ENCODE measurements at regions not wholly inside any gene's neighbourhood (a gene's known extent, or its start where the extent isn't known, plus 50 kb on each side); places are given as distances from the start of the nearest gene placed in this dataset.

DNA sequence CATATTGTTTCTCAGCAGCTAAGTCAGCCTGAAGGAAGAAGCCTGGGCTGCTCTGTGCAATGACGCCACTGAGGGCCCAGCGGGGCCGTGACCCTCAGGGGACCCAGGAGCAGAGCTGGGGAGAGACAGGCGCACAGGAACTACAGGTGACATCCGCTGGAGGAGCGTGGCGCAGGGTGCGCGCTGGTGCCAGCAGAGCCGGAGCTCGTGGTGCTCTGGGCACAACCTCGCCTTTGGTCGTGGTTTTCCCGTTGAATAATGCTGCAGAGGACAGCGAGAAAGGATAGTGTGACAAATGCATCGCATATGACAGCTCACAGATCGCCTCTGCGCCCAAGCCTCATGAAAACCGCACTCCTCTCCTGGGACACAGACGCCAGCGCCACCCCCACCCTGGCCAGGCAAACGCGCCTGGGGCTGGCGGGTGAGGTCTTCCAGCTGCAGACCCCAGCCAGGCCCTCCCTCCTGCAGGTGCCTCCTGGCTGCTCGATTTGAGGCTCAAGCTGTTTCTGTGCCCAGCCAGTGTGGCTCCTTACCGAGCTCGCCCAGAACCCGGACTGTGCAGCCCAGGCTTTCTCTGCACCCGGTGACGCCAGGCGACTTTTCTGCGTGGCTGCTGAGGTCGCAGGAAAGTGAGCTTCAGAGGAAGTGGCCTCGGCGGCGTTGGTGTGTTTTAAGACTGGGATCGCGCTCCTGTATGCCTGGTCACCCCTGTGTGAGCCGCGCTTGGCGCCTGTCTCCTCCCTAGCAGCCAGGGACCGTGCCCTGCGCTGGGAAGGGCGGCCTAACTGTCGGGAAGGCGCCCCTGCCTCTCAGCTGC, 583.1 kb upstream of the HS6ST1 start:
- Histone ChIP-seq H3K9ac (replicated peaks; ENCODE audit: extremely low read depth, insufficient read depth, low read length) (no peak overlapping the region), H3K36me3 (ENCODE audit: control insufficient read depth in 2 of 2, extremely low read depth in 1 of 2, insufficient read depth in 2 of 2, low read length in 2 of 2) (no peaks in the 10 kb centered on the region), H3K4me2 (ENCODE audit: insufficient read depth, low read length) (no peak overlapping the region), H3K27ac (ENCODE audit: insufficient read depth, low read depth, low read length) (no peak overlapping the region), H4K20me1 (replicated peaks; ENCODE audit: control insufficient read depth, extremely low read depth, insufficient read depth, low read length) (no peaks in the 10 kb centered on the region), H3K4me1 (ENCODE audit: control insufficient read depth, extremely low read depth, insufficient read depth, low read length) (no peaks in the 10 kb centered on the region), H2AFZ (ENCODE audit: low read depth, low read length) (no peak overlapping the region), H3K79me2 (ENCODE audit: control insufficient read depth, insufficient read depth, low read length) (no peaks in the 10 kb centered on the region), H3K9me3 (replicated peaks; ENCODE audit: control insufficient read depth, insufficient read depth, low read length) (peaks cover 2% of the 10 kb centered on the region), H3K4me3 (replicated peaks in 1 of 3; ENCODE audit: insufficient read depth in 1 of 3, low read depth in 1 of 3, low read length in 3 of 3) (no peak overlapping the region), H3K9me1 (replicated peaks; ENCODE audit: control insufficient read depth, extremely low read depth, insufficient read depth, low read length) (no peaks in the 10 kb centered on the region), H3K27me3 (ENCODE audit: control insufficient read depth in 2 of 2, insufficient read depth in 2 of 2, low read length in 2 of 2) (no peaks in the 10 kb centered on the region)
- POLR2A ChIA-PET, result no interaction called here
- intact Hi-C loops (cut with micrococcal nuclease), result no loop called here
- no peak for FAIRE-seq
- dilution Hi-C loops (cut with MboI; ENCODE audit: extremely low pct_ligation_motif_present, low sequenced_read_pairs), result no loop called here
- BruUV-seq (replicated peaks), result no TSS peak
- TF ChIP-seq CTCF (IDR thresholded peaks at IDR 0.05; ENCODE audit: extremely low read depth in 1 of 2, insufficient read depth in 1 of 2, low read depth in 1 of 2, low read length in 2 of 2) (no peak), MYC (IDR thresholded peaks at IDR 0.05; ENCODE audit: low read depth, low read length) (no peak), POLR2AphosphoS5 (IDR thresholded peaks at IDR 0.05; ENCODE audit: insufficient read depth, low read depth, low read length) (no peak), MAX (IDR thresholded peaks at IDR 0.05; ENCODE audit: insufficient read depth, insufficient read length) (no peak), JUN (IDR thresholded peaks at IDR 0.05; ENCODE audit: borderline replicate concordance, insufficient read depth, insufficient read length, low read depth) (no peak)
- no peak for DNase-seq (ENCODE audit: low read depth, low spot score)
- CTCF ChIA-PET, result no interaction called here
